ENCODE measurements at regions not wholly inside any gene's neighbourhood (a gene's known extent, or its start where the extent isn't known, plus 50 kb on each side); places are given as distances from the start of the nearest gene placed in this dataset.

DNA sequence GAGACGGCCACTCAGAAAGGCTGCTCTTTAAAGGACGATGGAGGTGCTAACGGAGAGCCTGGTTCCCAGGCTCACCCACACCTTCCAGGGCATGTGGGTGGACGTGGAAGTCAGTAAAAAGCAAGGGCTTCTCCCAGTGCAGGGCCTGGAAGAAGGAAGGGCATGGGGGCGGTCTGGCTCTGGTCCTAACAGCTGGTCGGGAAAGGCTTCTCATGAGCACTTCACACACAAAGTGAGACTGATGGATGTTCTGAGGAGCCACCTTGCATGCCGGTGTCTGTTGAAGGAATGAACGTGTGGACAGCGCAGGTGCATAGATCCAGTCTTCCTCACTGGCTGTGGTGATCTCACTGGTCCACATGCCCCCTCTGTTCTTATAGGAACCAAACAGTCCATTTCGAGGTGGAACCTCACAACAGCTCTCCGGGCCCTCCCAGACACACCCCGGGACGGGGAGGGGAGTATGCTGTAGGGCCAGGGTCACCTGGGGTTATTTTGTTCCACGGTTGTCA is 90.6 kb upstream of the UXS1 start:
- 90% methylated on average over 14 of the region's 14 CpGs; no CpG with 5 or more reads in 1 of the 2 experiments for WGBS, 2 experiments (ENCODE audit: extremely low coverage in 1 of 2, insufficient coverage in 1 of 2, insufficient read length in 1 of 2, insufficient replicate concordance in 2 of 2, low coverage in 1 of 2, low lambda C conversion rate in 2 of 2, missing lambda C conversion rate in 1 of 2)
- FAIRE-seq: no peak

More for the DNA sequence above, 90.6 kb upstream of the UXS1 start:
- H2AK5ac ChIP-seq (ENCODE audit: low read depth, low read length): no peak overlapping the region
- no peak overlapping the region for H3K4me2 ChIP-seq (ENCODE audit: insufficient read depth in 1 of 2, low read depth in 2 of 2, low read length in 2 of 2)
- no peak overlapping the region for H2BK120ac ChIP-seq (replicated peaks; ENCODE audit: low read depth, low read length)
- no peak overlapping the region for H2BK15ac ChIP-seq (ENCODE audit: low read length)
- no peak overlapping the region for H3K18ac ChIP-seq (ENCODE audit: extremely low read depth, low read length)
- CTCF ChIA-PET (ENCODE audit: partially characterized antibody): interaction anchor here (1.4 kb wide), 1 partner anchor 32 kb away, joined by 3 read pairs; no protein-coding TSS in a partner anchor
- POLR2A ChIA-PET (ENCODE audit: partially characterized antibody): interaction anchor here (2.3 kb wide), 1 partner anchor 13 kb away, joined by 7 read pairs; no protein-coding TSS in a partner anchor
- H2BK12ac ChIP-seq (ENCODE audit: low read depth, low read length): no peak overlapping the region
- H3K9ac ChIP-seq (replicated peaks in 1 of 4; ENCODE audit: extremely low read depth in 1 of 4, low read depth in 3 of 4, low read length in 3 of 4): no peak overlapping the region
- H3K4ac ChIP-seq (replicated peaks; ENCODE audit: insufficient read length, low read depth, low read length): no peak overlapping the region
- H3K27me3 ChIP-seq (replicated peaks in 1 of 4; ENCODE audit: control insufficient read depth in 3 of 4, extremely low read depth in 1 of 4, insufficient read depth in 3 of 4, low read length in 3 of 4): no peaks in the 10 kb centered on the region; a peak in 2 of 7 replicates
- H3K79me1 ChIP-seq (ENCODE audit: low read depth, low read length): no peaks in the 10 kb centered on the region
- H3K56ac ChIP-seq (replicated peaks; ENCODE audit: insufficient read length, low read depth, low read length): no peak overlapping the region
- no peaks in the 10 kb centered on the region for H3K79me2 ChIP-seq (ENCODE audit: control insufficient read depth in 1 of 2, insufficient read depth in 2 of 2, low read length in 2 of 2)
- no peak overlapping the region for H4K91ac ChIP-seq (replicated peaks; ENCODE audit: insufficient read length, low read length)
- H3K23ac ChIP-seq (ENCODE audit: insufficient read length): no peak overlapping the region
- no peak for DNase-seq (ENCODE audit: low read depth in 1 of 2, low spot score in 2 of 2)
- no peak overlapping the region for H3K27ac ChIP-seq (ENCODE audit: low read depth, low read length)
- no peaks in the 10 kb centered on the region for H3K9me3 ChIP-seq (ENCODE audit: insufficient read depth in 2 of 2, low read depth in 1 of 2, low read length in 1 of 2)
- no peak overlapping the region for H2AFZ ChIP-seq (ENCODE audit: low read length)
- H2BK5ac ChIP-seq (ENCODE audit: low read depth, low read length): no peak overlapping the region
- H3K4me1 ChIP-seq (replicated peaks in 1 of 4; ENCODE audit: control insufficient read depth in 3 of 4, insufficient read depth in 4 of 4, low read length in 3 of 4): no peaks in the 10 kb centered on the region
- no peak overlapping the region; the same call in 1 of the 2 replicates for H4K8ac ChIP-seq (ENCODE audit: extremely low read depth, insufficient read depth, low read length)
- H3K36me3 ChIP-seq (ENCODE audit: control insufficient read depth in 2 of 4, insufficient read depth in 4 of 4, low read length in 3 of 4): no peaks in the 10 kb centered on the region; a peak in 1 of 8 replicates
- H3K4me3 ChIP-seq (ENCODE audit: extremely low read depth in 1 of 4, insufficient read depth in 2 of 4, low read depth in 3 of 4, low read length in 4 of 4): no peak overlapping the region
- H3K14ac ChIP-seq (ENCODE audit: insufficient read length): no peak overlapping the region
- H4K5ac ChIP-seq (ENCODE audit: insufficient read length, low read depth, low read length): no peak overlapping the region
- no peaks in the 10 kb centered on the region for H4K20me1 ChIP-seq (replicated peaks in 1 of 2; ENCODE audit: control insufficient read depth in 1 of 2, insufficient read depth in 2 of 2, low read length in 2 of 2)
- no peak overlapping the region for H2BK20ac ChIP-seq (ENCODE audit: low read length)
- no peaks in the 10 kb centered on the region for H3K23me2 ChIP-seq (ENCODE audit: low read depth, low read length)
